Neural progenitor cell (in vitro differentiated cells): ENCODE measurements at regions not wholly inside any gene's neighbourhood (a gene's known extent, or its start where the extent isn't known, plus 50 kb on each side); places are given as distances from the start of the nearest gene placed in this dataset.

ENCODE experiments used
- EZH2 ChIP-seq: fragments of 200-600 bp; sonication (generic); IDR thresholded peaks from 2 replicates; pipeline ENCODE4 v1.6.1; 2017; ENCODE audit warnings: antibody characterized with exemption, mild to moderate bottlenecking, moderate library complexity
- EZH2phosphoT487 ChIP-seq: fragments of 200-600 bp; sonication (generic); IDR thresholded peaks from 2 replicates; pipeline ENCODE4 v1.6.1; 2017; ENCODE audit warnings: antibody characterized with exemption
- TF ChIP-seq, protein P1 (sequence below): fragments of 200-600 bp; sonication (generic); IDR thresholded peaks from 2 replicates; pipeline ENCODE4 v1.5.1; 2017; ENCODE audit warnings: antibody characterized with exemption, mild to moderate bottlenecking

DNA sequence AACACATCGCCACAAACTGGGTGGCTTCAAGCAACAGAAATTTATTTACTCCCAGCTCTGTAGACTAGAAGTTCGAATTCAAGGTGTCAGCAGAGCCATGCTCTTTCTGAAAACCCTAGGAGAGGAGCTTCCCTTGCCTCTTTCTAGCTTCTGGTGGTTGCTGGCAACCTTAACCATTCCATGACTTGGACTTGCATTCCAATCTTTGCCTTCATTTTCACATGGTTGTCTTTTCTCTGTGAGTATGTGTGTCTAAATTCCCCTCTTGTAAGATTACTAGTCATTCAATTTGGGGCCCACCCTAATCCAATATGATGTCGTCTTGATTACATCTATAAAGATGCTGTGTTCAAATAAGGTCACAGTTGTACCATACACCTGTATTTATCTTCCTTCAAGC is 65.9 kb upstream of the PRKG1 start:
- TF ChIP-seq, protein P1, sequence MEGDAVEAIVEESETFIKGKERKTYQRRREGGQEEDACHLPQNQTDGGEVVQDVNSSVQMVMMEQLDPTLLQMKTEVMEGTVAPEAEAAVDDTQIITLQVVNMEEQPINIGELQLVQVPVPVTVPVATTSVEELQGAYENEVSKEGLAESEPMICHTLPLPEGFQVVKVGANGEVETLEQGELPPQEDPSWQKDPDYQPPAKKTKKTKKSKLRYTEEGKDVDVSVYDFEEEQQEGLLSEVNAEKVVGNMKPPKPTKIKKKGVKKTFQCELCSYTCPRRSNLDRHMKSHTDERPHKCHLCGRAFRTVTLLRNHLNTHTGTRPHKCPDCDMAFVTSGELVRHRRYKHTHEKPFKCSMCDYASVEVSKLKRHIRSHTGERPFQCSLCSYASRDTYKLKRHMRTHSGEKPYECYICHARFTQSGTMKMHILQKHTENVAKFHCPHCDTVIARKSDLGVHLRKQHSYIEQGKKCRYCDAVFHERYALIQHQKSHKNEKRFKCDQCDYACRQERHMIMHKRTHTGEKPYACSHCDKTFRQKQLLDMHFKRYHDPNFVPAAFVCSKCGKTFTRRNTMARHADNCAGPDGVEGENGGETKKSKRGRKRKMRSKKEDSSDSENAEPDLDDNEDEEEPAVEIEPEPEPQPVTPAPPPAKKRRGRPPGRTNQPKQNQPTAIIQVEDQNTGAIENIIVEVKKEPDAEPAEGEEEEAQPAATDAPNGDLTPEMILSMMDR = no peak
- TF ChIP-seq EZH2 (no peak), EZH2phosphoT487 (no peak)
